ENCODE measurements at regions not wholly inside any gene's neighbourhood (a gene's known extent, or its start where the extent isn't known, plus 50 kb on each side); places are given as distances from the start of the nearest gene placed in this dataset.

- peaks cover 9% of the 10 kb centered on the region for H3K9me3 Mint-ChIP-seq (ENCODE audit: unreplicated experiment)
- Histone ChIP-seq H3K4me1 (no peaks in the 10 kb centered on the region), H3K36me3 (ENCODE audit: control insufficient read depth, insufficient read depth, low read length) (no peaks in the 10 kb centered on the region), H3K27me3 (replicated peaks; ENCODE audit: control insufficient read depth, insufficient read depth, low read length) (no peaks in the 10 kb centered on the region), H3K4me3 (ENCODE audit: low read depth, low read length) (no peak overlapping the region), H3K9me3 (no peaks in the 10 kb centered on the region)
- ChIA-PET POLR2A (no interaction called here), CTCF (no interaction called here)
- H3K4me3 Mint-ChIP-seq (ENCODE audit: unreplicated experiment) = no peak overlapping the region
- no peak for DNase-seq
- no TSS peak for BruUV-seq (replicated peaks)
- intact Hi-C loops (cut with micrococcal nuclease; ENCODE audit: unreplicated experiment) = no loop called here
- no peak overlapping the region for H3K27ac Mint-ChIP-seq (ENCODE audit: unreplicated experiment)
- no peaks in the 10 kb centered on the region for H3K27me3 Mint-ChIP-seq (ENCODE audit: insufficient read depth, unreplicated experiment)
- H3K4me1 Mint-ChIP-seq (ENCODE audit: low read depth, unreplicated experiment) = peaks cover 7% of the 10 kb centered on the region
- no peaks in the 10 kb centered on the region for H3K36me3 Mint-ChIP-seq (ENCODE audit: insufficient read depth, unreplicated experiment)
- no peak for TF ChIP-seq CTCF (IDR thresholded peaks at IDR 0.05; ENCODE audit: insufficient read depth in 1 of 2, low read depth in 1 of 2, low read length in 1 of 2, severe bottlenecking in 1 of 2, unreplicated experiment in 1 of 2)
Observed at GRCh38 chr2:62430146-62430545, 75.8 kb downstream of the TMEM17 start.

GRCh38 chr2:62427146-62427545 is 78.8 kb downstream of the TMEM17 start:
- BruUV-seq (replicated peaks) = no TSS peak
- peaks cover 7% of the 10 kb centered on the region for H3K4me1 Mint-ChIP-seq (ENCODE audit: low read depth, unreplicated experiment)
- Histone ChIP-seq H3K4me1 (no peaks in the 10 kb centered on the region), H3K4me3 (ENCODE audit: low read depth, low read length) (no peak overlapping the region), H3K9me3 (no peaks in the 10 kb centered on the region), H3K27me3 (replicated peaks; ENCODE audit: control insufficient read depth, insufficient read depth, low read length) (no peaks in the 10 kb centered on the region), H3K36me3 (ENCODE audit: control insufficient read depth, insufficient read depth, low read length) (no peaks in the 10 kb centered on the region)
- no peak for TF ChIP-seq CTCF (IDR thresholded peaks at IDR 0.05; ENCODE audit: insufficient read depth in 1 of 2, low read depth in 1 of 2, low read length in 1 of 2, severe bottlenecking in 1 of 2, unreplicated experiment in 1 of 2)
- no peak for DNase-seq
- H3K27ac Mint-ChIP-seq (ENCODE audit: unreplicated experiment) = no peak overlapping the region
- H3K4me3 Mint-ChIP-seq (ENCODE audit: unreplicated experiment) = no peak overlapping the region
- H3K9me3 Mint-ChIP-seq (ENCODE audit: unreplicated experiment) = peaks cover 9% of the 10 kb centered on the region
- CTCF ChIA-PET = no interaction called here
- H3K27me3 Mint-ChIP-seq (ENCODE audit: insufficient read depth, unreplicated experiment) = no peaks in the 10 kb centered on the region
- H3K36me3 Mint-ChIP-seq (ENCODE audit: insufficient read depth, unreplicated experiment) = no peaks in the 10 kb centered on the region
- POLR2A ChIA-PET = no interaction called here
- intact Hi-C loops (cut with micrococcal nuclease; ENCODE audit: unreplicated experiment) = no loop called here

GRCh38 chr2:62426154-62426912 is 79.7 kb downstream of the TMEM17 start:
- no peak for TF ChIP-seq CTCF (IDR thresholded peaks at IDR 0.05; ENCODE audit: insufficient read depth in 1 of 2, low read depth in 1 of 2, low read length in 1 of 2, severe bottlenecking in 1 of 2, unreplicated experiment in 1 of 2)
- no peaks in the 10 kb centered on the region for H3K4me1 ChIP-seq
- Mint-ChIP-seq H3K36me3 (ENCODE audit: insufficient read depth, unreplicated experiment) (no peaks in the 10 kb centered on the region), H3K27me3 (ENCODE audit: insufficient read depth, unreplicated experiment) (no peaks in the 10 kb centered on the region), H3K4me1 (ENCODE audit: low read depth, unreplicated experiment) (no peaks in the 10 kb centered on the region), H3K9me3 (ENCODE audit: unreplicated experiment) (peaks cover 17% of the 10 kb centered on the region), H3K27ac (ENCODE audit: unreplicated experiment) (no peak overlapping the region), H3K4me3 (ENCODE audit: unreplicated experiment) (no peak overlapping the region)
- intact Hi-C loops (cut with micrococcal nuclease; ENCODE audit: unreplicated experiment) = no loop called here
- no peaks in the 10 kb centered on the region for H3K9me3 ChIP-seq
- no peaks in the 10 kb centered on the region for H3K36me3 ChIP-seq (ENCODE audit: control insufficient read depth, insufficient read depth, low read length)
- H3K4me3 ChIP-seq (ENCODE audit: low read depth, low read length) = no peak overlapping the region
- no peak for DNase-seq
- no peaks in the 10 kb centered on the region for H3K27me3 ChIP-seq (replicated peaks; ENCODE audit: control insufficient read depth, insufficient read depth, low read length)
- POLR2A ChIA-PET = no interaction called here
- CTCF ChIA-PET = no interaction called here
- no TSS peak for BruUV-seq (replicated peaks)
